ENCODE measurements at regions not wholly inside any gene's neighbourhood (a gene's known extent, or its start where the extent isn't known, plus 50 kb on each side); places are given as distances from the start of the nearest gene placed in this dataset.

- TF ChIP-seq CTCF (IDR thresholded peaks at IDR 0.05; ENCODE audit: poor library complexity, severe bottlenecking) (no peak), POLR2AphosphoS5 (IDR thresholded peaks at IDR 0.05) (no peak), EZH2 (IDR thresholded peaks at IDR 0.05; ENCODE audit: borderline replicate concordance, insufficient read depth, low read length, poor library complexity, severe bottlenecking) (no peak), EP300 (conservative IDR thresholded peaks at IDR 0.05; ENCODE audit: poor library complexity, severe bottlenecking) (no peak), SMC3 (conservative IDR thresholded peaks at IDR 0.05; ENCODE audit: poor library complexity) (no peak), REST (IDR thresholded peaks at IDR 0.05; ENCODE audit: borderline replicate concordance) (no peak)
Measured at GRCh38 chr13:73702419-73703071, 431.7 kb downstream of the KLF12 start.

Data from neural cell (in vitro differentiated cells).